Fibroblast of lung (primary cell): ENCODE measurements at regions not wholly inside any gene's neighbourhood (a gene's known extent, or its start where the extent isn't known, plus 50 kb on each side); places are given as distances from the start of the nearest gene placed in this dataset.
"Not testable (repeated sequence)": the region's sequence is repeated elsewhere in the genome, so short reads cannot be mapped to it uniquely, and the experiment has no call there.

Source experiments
- DNase-seq, 2 donors: peaks; one replicate each; pipeline versions ENCODE4 v3.0.0 to v3.0.0-alpha.2; 2010; ENCODE audit warnings: low read depth in 2 of 2
- H2AFZ ChIP-seq: 2 replicates; pipeline ENCODE4 v1.5.1; 2012; ENCODE audit warnings: low read length, control low read depth, inconsistent platforms
- H3K27ac ChIP-seq: 2 replicates; pipeline ENCODE4 v1.5.1; 2011; ENCODE audit warnings: low read length, control low read depth; ENCODE audit not compliant: insufficient read depth
- H3K27me3 ChIP-seq: 2 replicates; pipeline ENCODE4 v1.5.1; 2011; ENCODE audit warnings: mild to moderate bottlenecking, low read length; ENCODE audit not compliant: control insufficient read depth, insufficient read depth
- H3K36me3 ChIP-seq: 2 replicates; pipeline ENCODE4 v1.5.1; 2011; ENCODE audit warnings: low read length; ENCODE audit not compliant: control insufficient read depth, insufficient read depth
- H3K4me1 ChIP-seq: 2 replicates; pipeline ENCODE4 v1.5.1; 2011; ENCODE audit warnings: low read length; ENCODE audit not compliant: control insufficient read depth, insufficient read depth; ENCODE audit errors: extremely low read depth
- H3K4me2 ChIP-seq: 2 replicates; pipeline ENCODE4 v1.5.1; 2011; ENCODE audit warnings: low read length, control low read depth; ENCODE audit not compliant: insufficient read depth; ENCODE audit errors: extremely low read depth
- H3K4me3 ChIP-seq, 4 experiments: fragments of 200-600 bp in 1 of 4; sonication (generic) in 1 of 4; replicated peaks in 1 of 4; 2 replicates each; pipeline ENCODE4 v1.5.1; 2011 to 2016; ENCODE audit warnings: low read length in 4 of 4, low read depth in 3 of 4, mild to moderate bottlenecking in 3 of 4, control low read depth in 2 of 4, inconsistent platforms in 1 of 4, mixed read lengths in 1 of 4; ENCODE audit not compliant: insufficient read depth in 1 of 4; ENCODE audit errors: control extremely low read depth in 1 of 4
- H3K79me2 ChIP-seq: 2 replicates; pipeline ENCODE4 v1.5.1; 2012; ENCODE audit warnings: mild to moderate bottlenecking, low read length, inconsistent platforms; ENCODE audit not compliant: control insufficient read depth, insufficient read depth
- H3K9ac ChIP-seq: 2 replicates; pipeline ENCODE4 v1.5.1; 2011; ENCODE audit warnings: mild to moderate bottlenecking, low read length, control low read depth; ENCODE audit not compliant: insufficient read depth
- H3K9me3 ChIP-seq: 2 replicates; pipeline ENCODE4 v1.5.1; 2012; ENCODE audit warnings: low read depth, low read length; ENCODE audit not compliant: control insufficient read depth, insufficient read depth
- H4K20me1 ChIP-seq: 2 replicates; pipeline ENCODE4 v1.5.1; 2011; ENCODE audit warnings: low read length; ENCODE audit not compliant: control insufficient read depth, insufficient read depth; ENCODE audit errors: extremely low read depth
- CTCF ChIP-seq, 2 donors: IDR thresholded peaks in 1 of 2; conservative IDR thresholded peaks in 1 of 2; 1 replicate in 1 of 2; 2 replicates in 1 of 2; pipeline ENCODE4 v1.5.1; 2011 to 2012; ENCODE audit warnings: low read length in 2 of 2, control low read depth in 1 of 2, inconsistent platforms in 1 of 2, low read depth in 1 of 2, mild to moderate bottlenecking in 1 of 2
- EZH2 ChIP-seq: IDR thresholded peaks from 2 replicates; pipeline ENCODE4 v1.5.1; 2012; ENCODE audit warnings: low read length, control low read depth, mild to moderate bottlenecking; ENCODE audit errors: missing control alignments

- H3K9me3 ChIP-seq: no peaks in the 10 kb centered on the region
- no peak overlapping the region for H3K9ac ChIP-seq
- no peaks in the 10 kb centered on the region for H3K36me3 ChIP-seq
- no peak overlapping the region for H3K4me2 ChIP-seq
- no peaks in the 10 kb centered on the region for H3K4me1 ChIP-seq
- no peaks in the 10 kb centered on the region for H3K79me2 ChIP-seq
- no peak overlapping the region for H2AFZ ChIP-seq
- H3K27me3 ChIP-seq: no peaks in the 10 kb centered on the region
- H3K27ac ChIP-seq: no peak overlapping the region
- no peaks in the 10 kb centered on the region for H4K20me1 ChIP-seq
- H3K4me3 ChIP-seq: no peak overlapping the region
- DNase-seq: no peak
- TF ChIP-seq EZH2 (no peak), CTCF (conservative IDR thresholded peaks at IDR 0.05 in 1 of 2, IDR thresholded peaks at IDR 0.05 in 1 of 2; ENCODE audit: low read depth in 1 of 2, low read length in 2 of 2) (peak; percentile 7 to 20)
These were observed 52.8 kb upstream of the SRSF6 start for GRCh38 chr20:43404878-43405277.

- not testable (repeated sequence) for DNase-seq, H2AFZ ChIP-seq, H3K27me3 ChIP-seq
These were observed 56.8 kb upstream of the SRSF6 start for GRCh38 chr20:43400882-43401281.

GRCh38 chr20:43398676-43399324 is 58.9 kb upstream of the SRSF6 start:
- Histone ChIP-seq H3K9ac (no peak overlapping the region), H3K4me2 (no peak overlapping the region), H4K20me1 (no peaks in the 10 kb centered on the region), H3K4me3 (no peak overlapping the region), H3K27ac (no peak overlapping the region), H3K4me1 (no peaks in the 10 kb centered on the region), H3K79me2 (no peaks in the 10 kb centered on the region), H3K27me3 (no peaks in the 10 kb centered on the region), H3K36me3 (no peaks in the 10 kb centered on the region), H2AFZ (no peak overlapping the region), H3K9me3 (no peaks in the 10 kb centered on the region)
- no peak for DNase-seq
- no peak for TF ChIP-seq EZH2
- TF ChIP-seq CTCF (conservative IDR thresholded peaks at IDR 0.05 in 1 of 2, IDR thresholded peaks at IDR 0.05 in 1 of 2; ENCODE audit: low read depth in 1 of 2, low read length in 2 of 2): no peak

More at GRCh38 chr20:43400882-43401281, 56.8 kb upstream of the SRSF6 start:
- not testable (repeated sequence) for H3K4me3 ChIP-seq, H3K4me1 ChIP-seq, H3K4me2 ChIP-seq, H3K9ac ChIP-seq, H3K9me3 ChIP-seq, H3K36me3 ChIP-seq, H3K79me2 ChIP-seq, H3K27ac ChIP-seq, H4K20me1 ChIP-seq
